ENCODE measurements at regions not wholly inside any gene's neighbourhood (a gene's known extent, or its start where the extent isn't known, plus 50 kb on each side); places are given as distances from the start of the nearest gene placed in this dataset.

- H4K20me1 ChIP-seq (ENCODE audit: insufficient read depth, low read length): no peaks in the 10 kb centered on the region
- H2BK20ac ChIP-seq (ENCODE audit: low read depth, low read length): no peak overlapping the region
- H3K9me3 ChIP-seq (ENCODE audit: control insufficient read depth, insufficient read depth, low read length): no peaks in the 10 kb centered on the region
- DNase-seq: no peak
- no peak overlapping the region for H3K27ac ChIP-seq (ENCODE audit: insufficient read depth, low read length)
- no peak overlapping the region for H3K14ac ChIP-seq (replicated peaks; ENCODE audit: low read depth, low read length)
- H3K27me3 ChIP-seq (ENCODE audit: control insufficient read depth, insufficient read depth, low read length): no peaks in the 10 kb centered on the region
- H3K36me3 ChIP-seq (ENCODE audit: control insufficient read depth, insufficient read depth, low read length): no peaks in the 10 kb centered on the region
- H4K91ac ChIP-seq (ENCODE audit: insufficient read depth, low read depth, low read length): no peak overlapping the region
- no peak overlapping the region for H2AK5ac ChIP-seq (ENCODE audit: low read depth, low read length)
- no peak overlapping the region for H2AK9ac ChIP-seq (replicated peaks; ENCODE audit: low read depth, low read length, poor library complexity)
- H3K56ac ChIP-seq (ENCODE audit: extremely low read depth, insufficient read depth, low read length): no peak overlapping the region
- no peak overlapping the region for H3K18ac ChIP-seq (ENCODE audit: low read depth, low read length)
- in situ Hi-C loops (cut with MboI; ENCODE audit: low sequenced_read_pairs) (no loop called here), intact Hi-C loops (cut with micrococcal nuclease) (loop anchor here (5.0 kb wide), 1 partner anchor 93 kb away; no protein-coding TSS in a partner anchor), dilution Hi-C loops (cut with HindIII; ENCODE audit: low sequenced_read_pairs, unreplicated experiment) (no loop called here)
- no peak overlapping the region for H2BK5ac ChIP-seq (ENCODE audit: low read depth, low read length, poor library complexity, severe bottlenecking)
- H3K9me1 ChIP-seq (ENCODE audit: insufficient read depth, low read length): no peaks in the 10 kb centered on the region
- POLR2A ChIA-PET (ENCODE audit: unreplicated experiment): no interaction called here
- no peaks in the 10 kb centered on the region for H3K4me1 ChIP-seq (ENCODE audit: control insufficient read depth, insufficient read depth, low read length)
- no peak for TF ChIP-seq RCOR1 (IDR thresholded peaks at IDR 0.05; ENCODE audit: insufficient replicate concordance, low read length)
- no peak for TF ChIP-seq POLR2A (IDR thresholded peaks at IDR 0.05; ENCODE audit: low read depth, low read length)
- TF ChIP-seq CTCF (conservative IDR thresholded peaks at IDR 0.05; ENCODE audit: low read depth, low read length): no peak
- TF ChIP-seq RFX5 (IDR thresholded peaks at IDR 0.05; ENCODE audit: low read depth, low read length): no peak
- TF ChIP-seq BHLHE40 (IDR thresholded peaks at IDR 0.05; ENCODE audit: low read depth, low read length): no peak
- TF ChIP-seq FOS (IDR thresholded peaks at IDR 0.05; ENCODE audit: low read depth, low read length): no peak
- TF ChIP-seq ELK1 (IDR thresholded peaks at IDR 0.05; ENCODE audit: borderline replicate concordance, low read depth, low read length): no peak
- TF ChIP-seq MAZ (IDR thresholded peaks at IDR 0.05; ENCODE audit: borderline replicate concordance, low read depth, low read length): no peak
- no peak for TF ChIP-seq MXI1 (IDR thresholded peaks at IDR 0.05; ENCODE audit: borderline replicate concordance, low read depth, low read length)
- TF ChIP-seq CHD1 (IDR thresholded peaks at IDR 0.05; ENCODE audit: low read depth, low read length): no peak
- TF ChIP-seq MAFK (IDR thresholded peaks at IDR 0.05; ENCODE audit: low read depth, low read length): no peak
- no peak for TF ChIP-seq RAD21 (IDR thresholded peaks at IDR 0.05; ENCODE audit: low read length)
- no peak for TF ChIP-seq NFE2L2 (IDR thresholded peaks at IDR 0.05; ENCODE audit: low read depth, low read length)
- no peak overlapping the region for H3K4ac ChIP-seq (ENCODE audit: low read depth, low read length)
- H3K4me3 ChIP-seq (ENCODE audit: insufficient read depth, low read depth, low read length): no peak overlapping the region
- H2AFZ ChIP-seq (replicated peaks; ENCODE audit: low read length, poor library complexity): no peak overlapping the region
- CTCF ChIA-PET: no interaction called here
- no TSS peak for BruUV-seq (replicated peaks)
- H4K8ac ChIP-seq (ENCODE audit: low read depth in 2 of 2, low read length in 2 of 2): no peak overlapping the region
- no peak overlapping the region for H2BK120ac ChIP-seq (ENCODE audit: low read depth, low read length)
- H4K5ac ChIP-seq (ENCODE audit: low read depth, low read length): no peak overlapping the region
- no peak overlapping the region for H3K9ac ChIP-seq (ENCODE audit: low read depth, low read length)
- H2BK15ac ChIP-seq (ENCODE audit: low read depth, low read length): no peak overlapping the region
- H3K23ac ChIP-seq (ENCODE audit: low read depth, low read length): no peak overlapping the region
- no peak for ATAC-seq (ENCODE audit: low read depth)
- H3K4me2 ChIP-seq (ENCODE audit: low read depth, low read length): no peak overlapping the region
- no peaks in the 10 kb centered on the region for H3K79me1 ChIP-seq (ENCODE audit: low read depth in 1 of 2, low read length in 2 of 2)
These were observed 160.7 kb upstream of the DTNA start for GRCh38 chr18:34549367-34549766.
